ENCODE measurements at regions not wholly inside any gene's neighbourhood (a gene's known extent, or its start where the extent isn't known, plus 50 kb on each side); places are given as distances from the start of the nearest gene placed in this dataset.
"Not testable (repeated sequence)": the region's sequence is repeated elsewhere in the genome, so short reads cannot be mapped to it uniquely, and the experiment has no call there.

- no peak for DNase-seq (ENCODE audit: low read depth)
- TF ChIP-seq, protein P1, sequence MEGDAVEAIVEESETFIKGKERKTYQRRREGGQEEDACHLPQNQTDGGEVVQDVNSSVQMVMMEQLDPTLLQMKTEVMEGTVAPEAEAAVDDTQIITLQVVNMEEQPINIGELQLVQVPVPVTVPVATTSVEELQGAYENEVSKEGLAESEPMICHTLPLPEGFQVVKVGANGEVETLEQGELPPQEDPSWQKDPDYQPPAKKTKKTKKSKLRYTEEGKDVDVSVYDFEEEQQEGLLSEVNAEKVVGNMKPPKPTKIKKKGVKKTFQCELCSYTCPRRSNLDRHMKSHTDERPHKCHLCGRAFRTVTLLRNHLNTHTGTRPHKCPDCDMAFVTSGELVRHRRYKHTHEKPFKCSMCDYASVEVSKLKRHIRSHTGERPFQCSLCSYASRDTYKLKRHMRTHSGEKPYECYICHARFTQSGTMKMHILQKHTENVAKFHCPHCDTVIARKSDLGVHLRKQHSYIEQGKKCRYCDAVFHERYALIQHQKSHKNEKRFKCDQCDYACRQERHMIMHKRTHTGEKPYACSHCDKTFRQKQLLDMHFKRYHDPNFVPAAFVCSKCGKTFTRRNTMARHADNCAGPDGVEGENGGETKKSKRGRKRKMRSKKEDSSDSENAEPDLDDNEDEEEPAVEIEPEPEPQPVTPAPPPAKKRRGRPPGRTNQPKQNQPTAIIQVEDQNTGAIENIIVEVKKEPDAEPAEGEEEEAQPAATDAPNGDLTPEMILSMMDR (conservative IDR thresholded peaks at IDR 0.05; ENCODE audit: low read length): no peak
- H3K4me3 ChIP-seq (ENCODE audit: low read length): no peak overlapping the region
Observed at GRCh38 chr7:118858651-118859149, 634.2 kb downstream of the ANKRD7 start.

DNA sequence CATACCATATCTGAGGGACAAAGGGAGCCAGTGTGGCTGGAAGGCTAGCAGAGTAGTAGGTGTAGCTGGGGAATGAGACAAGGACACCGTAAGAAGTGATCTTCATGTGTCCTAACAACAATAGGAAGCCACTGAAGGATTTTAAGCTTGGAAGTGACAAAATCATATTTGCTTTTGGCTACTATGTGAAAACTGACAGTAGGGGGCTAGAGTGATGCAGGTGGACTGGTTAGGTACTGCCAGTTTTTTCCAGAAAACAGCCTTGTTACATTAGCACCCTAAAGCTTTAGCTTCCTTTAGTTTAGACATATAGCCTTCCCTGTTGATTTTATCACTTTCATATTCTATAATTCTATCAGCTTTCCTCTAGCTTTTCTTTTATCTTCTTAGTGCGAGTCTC lies 637.1 kb downstream of the ANKRD7 start:
- TF ChIP-seq, protein P1 (conservative IDR thresholded peaks at IDR 0.05; ENCODE audit: low read length): no peak
- DNase-seq (ENCODE audit: low read depth): no peak
- H3K4me3 ChIP-seq (ENCODE audit: low read length): no peak overlapping the region

DNA sequence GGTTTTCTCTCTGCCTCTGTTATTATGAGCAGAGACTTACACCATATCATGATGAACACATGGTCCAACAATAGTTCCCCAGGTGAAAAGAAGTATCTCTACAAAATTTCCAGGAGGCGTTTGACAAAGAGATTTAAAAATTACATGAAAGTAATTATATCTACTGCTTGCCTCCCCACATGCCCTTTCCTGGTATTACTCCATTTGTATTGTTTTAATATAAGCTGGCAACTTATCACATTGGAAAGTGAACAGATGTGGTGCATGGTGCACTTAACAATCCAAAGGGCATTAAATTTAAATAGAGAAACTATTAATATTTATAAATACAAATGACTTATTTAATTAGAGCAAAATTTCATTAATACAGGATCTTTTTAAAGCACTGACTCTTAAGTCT lies 638.2 kb downstream of the ANKRD7 start:
- TF ChIP-seq, protein P1 (conservative IDR thresholded peaks at IDR 0.05; ENCODE audit: low read length): no peak
- H3K4me3 ChIP-seq (ENCODE audit: low read length): no peak overlapping the region
- no peak for DNase-seq (ENCODE audit: low read depth)

- TF ChIP-seq, protein P1 (conservative IDR thresholded peaks at IDR 0.05; ENCODE audit: low read length): no peak
- no peak for DNase-seq (ENCODE audit: low read depth)
- no peak overlapping the region for H3K4me3 ChIP-seq (ENCODE audit: low read length)
Observed at GRCh38 chr7:118863966-118864365, 639.5 kb downstream of the ANKRD7 start.

GRCh38 chr7:118867860-118868259 lies 643.4 kb downstream of the ANKRD7 start:
- TF ChIP-seq, protein P1 (conservative IDR thresholded peaks at IDR 0.05; ENCODE audit: low read length): no peak
- no peak for DNase-seq (ENCODE audit: low read depth)
- no peak overlapping the region for H3K4me3 ChIP-seq (ENCODE audit: low read length)

DNA sequence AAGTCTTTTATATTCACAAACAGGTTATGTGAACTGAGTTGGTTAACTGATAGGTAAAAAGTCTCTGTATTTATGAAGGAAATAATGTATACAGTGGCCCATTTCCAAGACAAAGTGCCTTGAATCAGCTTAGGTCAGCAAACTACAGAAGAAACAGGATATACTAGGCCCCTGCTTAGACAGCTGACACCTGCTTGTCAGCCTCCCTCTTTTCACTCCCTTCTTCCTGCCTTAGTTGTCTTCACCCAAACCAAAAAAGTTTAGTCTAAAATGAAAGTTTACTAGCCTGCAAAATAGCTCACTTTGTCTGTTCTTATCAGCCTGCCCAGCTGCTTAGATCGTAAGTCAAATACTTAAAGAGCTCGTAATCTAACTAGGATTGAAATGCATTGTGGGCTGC lies 644.6 kb downstream of the ANKRD7 start:
- H3K4me3 ChIP-seq (ENCODE audit: low read length); DNase-seq (ENCODE audit: low read depth): not testable (repeated sequence)

GRCh38 chr7:118870187-118870586 lies 645.7 kb downstream of the ANKRD7 start:
- H3K4me3 ChIP-seq (ENCODE audit: low read length): no peak overlapping the region
- DNase-seq (ENCODE audit: low read depth): no peak
- TF ChIP-seq, protein P1 (conservative IDR thresholded peaks at IDR 0.05; ENCODE audit: low read length): no peak

DNA sequence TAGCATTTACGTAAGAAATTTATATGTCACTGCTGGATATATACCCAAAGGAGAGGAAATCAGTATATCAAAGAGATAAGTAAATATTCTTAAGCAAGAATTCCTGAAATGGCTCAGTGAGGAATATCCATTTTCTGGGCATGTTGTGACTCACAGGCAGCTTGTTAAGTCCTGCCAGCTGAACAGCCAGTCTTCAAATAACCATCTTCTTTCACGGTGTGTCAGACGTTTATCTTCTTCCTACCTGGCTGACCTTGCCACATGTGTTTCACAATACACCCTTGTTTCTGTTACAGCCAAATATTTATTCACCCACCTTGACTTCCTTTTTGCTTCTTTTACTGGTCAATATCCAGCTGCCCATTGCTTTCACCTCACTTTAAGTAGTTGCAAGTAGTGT lies 648.1 kb downstream of the ANKRD7 start:
- DNase-seq (ENCODE audit: low read depth): no peak
- TF ChIP-seq, protein P1 (conservative IDR thresholded peaks at IDR 0.05; ENCODE audit: low read length): no peak
- no peak overlapping the region for H3K4me3 ChIP-seq (ENCODE audit: low read length)
